22Rv1 (cell line): ENCODE measurements at regions not wholly inside any gene's neighbourhood (a gene's known extent, or its start where the extent isn't known, plus 50 kb on each side); places are given as distances from the start of the nearest gene placed in this dataset.

Experiments used
- CTCF ChIP-seq: fragments of 450-650 bp; IDR thresholded peaks from 2 replicates; pipeline ENCODE4 v1.5.1; 2017; ENCODE audit warnings: mild to moderate bottlenecking
- ZFX ChIP-seq: fragments of 450-650 bp; IDR thresholded peaks from 2 replicates; pipeline ENCODE4 v1.6.1; 2017; ENCODE audit warnings: antibody characterized with exemption, borderline replicate concordance

GRCh38 chr9:107216329-107216728 lies 66.8 kb upstream of the RAD23B start:
- TF ChIP-seq CTCF, result no peak
- no peak for TF ChIP-seq ZFX
